Uterus (tissue), 2 donors: ENCODE measurements at regions not wholly inside any gene's neighbourhood (a gene's known extent, or its start where the extent isn't known, plus 50 kb on each side); places are given as distances from the start of the nearest gene placed in this dataset.

ENCODE experiments used
- CTCF ChIP-seq, 4 experiments: fragments of 200-600 bp in 2 of 4; fragments of 450-650 bp in 2 of 4; sonication (generic) in 2 of 4; IDR thresholded peaks; one replicate each; pipeline ENCODE4 v1.5.1; 2016 to 2019; ENCODE audit warnings: antibody characterized with exemption in 4 of 4, mild to moderate bottlenecking in 2 of 4, moderate library complexity in 1 of 4
- POLR2A ChIP-seq, 2 donors: fragments of 450-650 bp; IDR thresholded peaks; one replicate each; pipeline ENCODE4 v1.6.1; 2016; ENCODE audit warnings: antibody characterized with exemption in 2 of 2, mild to moderate bottlenecking in 1 of 2, moderate library complexity in 1 of 2

- no peak for TF ChIP-seq CTCF (IDR thresholded peaks at IDR 0.05)
- no peak for TF ChIP-seq POLR2A (IDR thresholded peaks at IDR 0.05)
These were observed 120.3 kb downstream of the PXDC1 start for GRCh38 chr6:3631186-3631585.
